SHP77 (cell line): ENCODE measurements at regions not wholly inside any gene's neighbourhood (a gene's known extent, or its start where the extent isn't known, plus 50 kb on each side); places are given as distances from the start of the nearest gene placed in this dataset.
A peak's percentile ranks its signal among the peaks of the same experiment; 100 is the strongest.

Source experiments
- DNase-seq, 2 experiments: peaks; one replicate each; lab custom pipeline; 2025; lab: John Stamatoyannopoulos, UW

DNA sequence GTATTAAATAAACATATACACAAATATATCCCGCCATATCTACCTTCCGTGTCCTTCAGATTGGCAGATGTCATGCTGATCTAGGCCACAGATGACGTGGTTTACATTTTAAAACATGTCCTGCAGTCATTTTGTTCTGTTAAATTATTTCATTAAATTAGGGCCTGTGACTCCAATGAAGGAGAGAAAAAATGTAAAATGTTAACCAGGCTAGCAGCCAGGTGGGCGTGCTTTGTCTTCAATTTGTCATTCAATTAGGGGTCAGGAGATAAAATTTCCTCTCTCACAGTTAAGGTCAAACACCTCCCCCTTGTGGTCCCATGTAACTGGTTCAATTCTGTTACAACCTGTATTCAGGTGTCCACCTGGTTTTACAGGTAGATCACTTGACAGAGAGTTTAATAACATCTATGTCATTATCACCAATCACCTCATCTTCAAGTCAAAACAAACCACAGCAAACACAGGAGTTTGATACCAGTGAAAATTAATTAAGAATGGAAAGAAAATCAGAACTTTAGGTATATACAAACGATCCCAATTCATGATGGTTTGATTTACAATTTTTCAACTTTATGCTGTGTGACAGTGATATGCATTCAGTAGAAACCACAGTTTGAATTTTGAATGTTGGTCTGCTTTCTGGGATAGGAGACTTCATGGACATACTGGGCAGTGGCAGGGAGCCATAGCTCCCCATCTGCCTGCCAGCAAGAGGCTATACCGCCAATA, 339.4 kb downstream of the CMPK2 start:
- peak; percentile 42 to 74 for DNase-seq

DNA sequence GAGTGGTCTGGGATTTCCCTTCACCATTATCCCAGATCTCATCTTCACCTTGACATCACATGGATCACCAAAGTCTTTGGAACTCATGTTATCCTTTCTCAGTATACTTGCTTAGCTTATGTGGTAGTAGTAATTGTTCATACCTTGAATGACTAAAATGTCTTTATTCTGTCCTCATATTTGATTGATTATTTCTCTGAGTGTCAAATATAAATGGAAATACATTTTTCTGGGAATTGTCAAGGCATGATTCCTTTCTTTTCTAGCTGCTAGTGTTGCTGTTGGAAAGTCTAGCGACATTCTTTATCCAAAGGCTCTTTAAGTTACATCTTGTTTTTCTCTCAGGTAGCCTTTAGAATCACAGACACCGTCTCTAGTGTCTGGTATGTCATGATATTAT, 334.4 kb downstream of the CMPK2 start:
- DNase-seq: no peak

DNA sequence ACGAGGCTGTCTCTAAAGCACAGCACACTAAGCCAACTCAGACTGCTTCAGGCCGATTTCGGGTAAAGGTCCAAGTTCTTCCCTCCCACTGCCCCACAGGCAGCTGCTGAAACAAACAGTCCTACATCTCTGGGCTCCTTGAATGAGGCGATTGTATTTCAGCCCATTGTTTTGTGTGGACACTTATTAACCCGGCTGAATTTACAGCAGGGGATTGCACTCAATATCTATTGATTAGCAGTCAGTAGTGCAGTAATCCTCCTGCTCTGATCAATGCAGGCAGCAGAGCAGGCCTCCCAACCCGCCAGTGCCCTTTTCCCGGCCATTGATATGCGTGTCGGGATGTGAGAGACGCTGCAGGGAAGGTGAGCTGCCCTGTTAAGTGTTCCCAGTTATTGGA, 330.1 kb downstream of the CMPK2 start:
- no peak for DNase-seq

DNA sequence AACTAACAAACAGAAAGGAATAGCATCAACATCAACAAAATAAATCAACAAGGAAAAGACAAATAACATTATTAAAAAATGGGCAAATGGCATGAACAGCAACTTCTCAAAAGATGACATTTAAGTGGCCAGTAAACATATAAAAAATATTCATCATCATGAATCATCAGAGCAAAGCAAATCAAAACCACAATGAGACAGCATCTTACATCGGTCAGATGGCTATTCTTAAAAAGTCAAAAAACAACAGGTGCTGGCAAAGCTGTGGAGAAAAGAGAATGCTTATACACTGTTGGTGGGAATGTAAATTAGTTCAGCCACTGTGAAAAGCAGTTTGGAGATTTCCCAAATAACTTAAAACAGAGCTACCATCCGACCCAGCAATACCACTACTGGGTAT, 327.1 kb downstream of the CMPK2 start:
- DNase-seq: no peak

DNA sequence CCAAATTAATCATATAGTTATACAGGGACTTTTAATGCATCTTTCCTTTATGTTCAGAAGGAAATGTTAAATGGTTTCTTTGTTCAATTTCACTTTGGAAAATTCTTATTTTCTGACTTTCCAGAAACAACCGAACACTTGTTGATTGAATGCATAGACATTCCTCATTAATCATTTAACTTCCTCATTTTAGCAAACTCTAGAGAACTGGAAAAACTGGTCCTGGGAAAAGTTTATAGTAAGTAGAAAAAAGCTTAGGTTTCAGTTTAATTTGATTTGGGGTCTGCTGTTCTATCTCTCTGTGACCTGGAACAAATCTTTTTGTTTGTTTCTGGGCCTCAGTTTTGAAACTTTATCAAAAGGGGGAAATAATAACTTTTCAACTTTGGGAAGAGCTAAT, 320.4 kb downstream of the CMPK2 start:
- DNase-seq: no peak

DNA sequence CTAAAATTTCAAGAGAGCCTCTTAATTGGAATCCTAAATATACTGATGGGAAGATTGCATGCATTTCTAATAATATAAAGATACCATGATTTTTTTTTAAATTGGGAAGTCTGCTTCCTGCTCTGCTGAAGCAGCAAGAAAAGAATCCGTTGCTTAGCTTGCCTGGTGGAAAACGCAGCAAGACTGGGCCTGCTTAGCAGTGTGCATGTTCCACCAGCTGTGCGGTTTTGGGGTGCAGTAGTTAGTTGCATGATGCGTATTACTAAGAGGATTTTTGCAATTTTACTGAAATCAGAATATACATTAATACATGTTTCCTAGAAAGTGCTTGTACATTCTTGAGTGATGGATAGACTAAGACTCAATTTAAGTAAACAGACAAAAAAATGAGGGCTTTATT, 319.9 kb downstream of the CMPK2 start:
- DNase-seq: no peak

GRCh38 chr2:6554466-6554865, 311.2 kb downstream of the CMPK2 start:
- DNase-seq: no peak

DNA sequence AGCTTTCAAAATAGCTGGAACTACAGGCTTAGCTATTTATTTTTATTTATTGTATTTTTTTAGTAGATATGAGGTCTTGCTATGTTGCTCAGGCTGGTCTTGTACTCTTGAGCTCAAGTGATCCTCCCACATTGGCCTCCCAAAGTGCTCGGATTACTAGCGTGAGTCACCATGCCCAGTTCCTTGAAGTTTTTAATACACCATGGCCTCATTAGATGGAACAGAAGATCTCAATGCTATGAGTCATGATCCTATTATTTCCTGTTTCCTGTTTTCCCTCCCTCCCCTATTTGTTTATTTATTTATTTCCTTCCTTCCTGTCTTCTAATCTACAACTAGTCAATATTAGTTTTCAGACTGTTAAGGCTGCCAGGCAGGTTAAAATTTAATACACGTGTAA, 309.0 kb downstream of the CMPK2 start:
- no peak for DNase-seq

GRCh38 chr2:6557737-6558136, 308.0 kb downstream of the CMPK2 start:
- no peak for DNase-seq

GRCh38 chr2:6562771-6563170, 302.9 kb downstream of the CMPK2 start:
- DNase-seq: no peak

GRCh38 chr2:6564326-6564725, 301.4 kb downstream of the CMPK2 start:
- DNase-seq: no peak

DNA sequence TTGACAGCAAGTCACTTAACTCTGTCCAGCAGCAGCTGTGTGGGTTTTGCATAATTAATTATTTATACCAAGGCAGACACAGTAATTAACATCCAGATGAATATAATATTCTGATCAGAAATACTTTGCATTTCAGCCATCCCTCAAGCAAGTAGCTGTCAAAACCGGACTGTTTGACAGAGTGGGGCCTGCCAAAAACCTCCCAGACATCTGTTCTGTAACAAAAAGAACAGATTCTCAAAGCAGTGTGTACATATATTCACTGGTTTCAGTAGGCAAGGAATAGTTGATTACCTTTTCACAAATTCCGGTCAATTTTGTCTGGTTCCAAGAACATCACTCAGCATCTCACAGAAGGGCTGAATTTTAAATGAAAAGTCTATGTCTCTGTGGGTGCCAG, 291.6 kb downstream of the CMPK2 start:
- DNase-seq: no peak

DNA sequence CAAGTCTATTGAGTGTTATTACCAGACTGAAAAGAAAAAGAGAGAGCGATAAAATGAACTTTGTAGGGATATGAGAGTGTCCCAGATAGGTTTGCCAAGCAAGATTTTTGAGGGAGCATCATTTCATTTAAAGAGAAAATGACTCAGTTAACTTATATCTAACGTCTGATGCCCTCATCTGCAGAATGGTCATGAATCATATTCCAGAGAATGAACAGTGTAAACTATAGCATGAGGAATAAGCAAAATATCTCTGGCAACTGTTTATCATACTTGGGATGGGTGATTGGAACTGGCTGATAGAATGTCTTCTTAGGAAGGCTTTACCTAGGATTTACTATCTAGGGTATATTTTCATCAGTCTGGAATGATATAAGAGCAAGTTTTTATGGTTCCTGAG, 289.4 kb downstream of the CMPK2 start:
- DNase-seq: no peak

- no peak for DNase-seq
Measured at GRCh38 chr2:6577960-6578359, 287.7 kb downstream of the CMPK2 start.

DNA sequence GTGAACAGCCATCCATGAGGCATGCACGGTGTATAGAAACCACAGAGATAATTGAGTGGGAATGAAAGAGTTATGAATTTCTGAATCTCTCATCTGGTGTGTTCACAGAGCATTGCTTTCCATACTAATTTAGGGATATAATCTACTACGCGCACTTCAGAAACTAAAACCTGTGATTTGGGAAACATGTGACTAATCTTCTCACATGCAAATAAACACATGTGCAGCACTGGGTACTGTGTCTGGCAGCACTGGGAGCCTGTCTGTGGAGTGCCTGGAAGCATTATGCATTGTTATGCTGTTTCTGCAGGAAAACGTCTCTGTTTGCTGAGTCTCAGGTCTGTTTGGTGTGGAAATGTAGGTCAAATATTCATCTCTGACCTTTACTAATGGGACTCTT, 287.3 kb downstream of the CMPK2 start:
- no peak for DNase-seq

GRCh38 chr2:6579281-6579680, 286.4 kb downstream of the CMPK2 start:
- DNase-seq: no peak

GRCh38 chr2:6580982-6581381, 284.7 kb downstream of the CMPK2 start:
- DNase-seq: no peak

DNA sequence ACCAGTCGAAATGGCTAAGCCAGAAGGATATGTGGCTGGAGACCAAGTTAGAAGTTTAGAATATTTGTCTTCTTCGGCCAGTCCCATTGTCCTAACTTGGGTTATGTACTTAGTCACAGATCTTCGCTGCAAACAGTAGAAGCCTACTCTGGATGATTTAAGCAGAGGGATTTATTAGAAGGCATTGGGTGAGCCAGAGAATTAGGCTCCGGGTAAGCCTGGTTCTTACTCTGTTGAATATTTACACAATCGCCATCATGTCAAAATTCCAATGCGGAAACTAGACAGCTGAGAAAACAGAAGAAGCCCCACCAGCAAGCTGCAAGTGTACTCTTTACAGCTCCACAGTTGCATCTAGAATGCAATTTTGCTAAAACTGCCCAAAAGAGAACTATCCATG, 276.6 kb downstream of the CMPK2 start:
- DNase-seq: peak in 1 of 2 experiments; percentile 6

DNA sequence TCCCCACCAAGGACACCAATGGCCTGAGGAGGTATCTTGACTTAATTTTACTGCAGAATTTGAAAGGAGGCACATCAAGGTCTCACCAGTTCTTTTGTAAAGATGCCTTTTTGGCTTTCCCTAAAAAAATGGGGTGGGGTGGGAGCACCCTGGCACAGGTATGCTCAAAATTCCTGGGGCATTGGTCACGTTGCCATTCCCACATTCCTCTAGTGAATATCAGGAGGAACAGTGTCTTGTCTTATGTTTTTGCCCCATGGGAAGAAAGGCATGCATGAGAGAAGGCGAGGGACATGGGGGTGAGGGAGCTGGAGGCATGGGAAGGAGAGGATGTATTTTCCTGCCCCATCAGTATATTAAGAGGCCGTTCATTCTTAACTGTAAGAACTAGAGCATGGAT, 275.3 kb downstream of the CMPK2 start:
- DNase-seq: no peak

DNA sequence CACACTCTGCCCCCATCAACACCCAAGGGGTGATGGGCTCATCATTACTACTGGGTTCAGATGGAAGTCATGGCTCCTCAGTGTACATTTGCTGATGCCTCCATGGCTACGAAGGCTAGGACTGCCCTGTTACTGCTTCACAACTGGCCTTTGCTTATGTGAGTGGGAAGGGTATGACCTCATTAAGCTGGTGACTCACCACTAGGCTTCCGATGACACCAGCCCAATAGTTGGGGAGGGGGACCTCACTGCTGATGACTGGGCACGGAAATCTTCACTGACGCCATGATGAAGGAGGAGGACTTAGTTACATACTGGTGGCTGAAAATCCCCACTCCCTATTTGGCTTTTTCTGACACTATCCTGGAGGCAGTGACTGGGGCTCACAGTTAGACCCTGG, 263.2 kb downstream of the CMPK2 start:
- DNase-seq: no peak

- DNase-seq: no peak
Measured at GRCh38 chr2:6605836-6606505, 259.7 kb downstream of the CMPK2 start.

- DNase-seq: no peak
Measured at GRCh38 chr2:6617794-6618193, 247.9 kb downstream of the CMPK2 start.

- DNase-seq: no peak
Measured at GRCh38 chr2:6618201-6618600, 247.5 kb downstream of the CMPK2 start.

DNA sequence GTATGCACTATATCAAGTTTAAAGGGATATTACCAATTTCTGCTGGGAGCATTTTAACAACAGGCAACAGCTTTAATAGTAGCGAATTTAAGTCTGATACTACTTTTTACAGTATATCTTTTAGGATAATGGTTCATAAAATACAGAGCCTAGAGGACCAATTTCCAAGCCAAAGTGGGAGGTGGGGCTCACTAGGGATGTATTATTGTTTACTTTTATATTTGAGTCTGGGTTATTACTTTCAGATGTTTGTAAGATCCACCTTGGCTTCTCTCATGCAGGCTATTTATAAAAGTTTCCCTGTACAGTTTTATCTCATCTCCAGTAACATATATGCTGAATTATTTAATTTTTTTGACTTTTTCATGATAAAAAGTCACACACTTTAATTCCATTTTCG, 242.0 kb downstream of the CMPK2 start:
- DNase-seq: no peak
